Gastrocnemius medialis (tissue), 4 donors: ENCODE measurements at regions not wholly inside any gene's neighbourhood (a gene's known extent, or its start where the extent isn't known, plus 50 kb on each side); places are given as distances from the start of the nearest gene placed in this dataset.

Experiments
- POLR2A ChIP-seq, 2 donors: fragments of 450-650 bp; IDR thresholded peaks; one replicate each; pipeline ENCODE4 v1.6.1; 2017; ENCODE audit warnings: antibody characterized with exemption in 2 of 2, mild to moderate bottlenecking in 2 of 2, moderate library complexity in 2 of 2
- TF ChIP-seq, protein P1 (sequence below), 5 experiments: fragments of 450-650 bp in 3 of 5; fragments of 200-600 bp in 2 of 5; sonication (generic) in 2 of 5; IDR thresholded peaks in 4 of 5; conservative IDR thresholded peaks in 1 of 5; 1 replicate in 4 of 5; 2 replicates in 1 of 5; pipeline ENCODE4 v1.5.1; 2016 to 2019; ENCODE audit warnings: antibody characterized with exemption in 5 of 5, mild to moderate bottlenecking in 3 of 5, moderate library complexity in 3 of 5

DNA sequence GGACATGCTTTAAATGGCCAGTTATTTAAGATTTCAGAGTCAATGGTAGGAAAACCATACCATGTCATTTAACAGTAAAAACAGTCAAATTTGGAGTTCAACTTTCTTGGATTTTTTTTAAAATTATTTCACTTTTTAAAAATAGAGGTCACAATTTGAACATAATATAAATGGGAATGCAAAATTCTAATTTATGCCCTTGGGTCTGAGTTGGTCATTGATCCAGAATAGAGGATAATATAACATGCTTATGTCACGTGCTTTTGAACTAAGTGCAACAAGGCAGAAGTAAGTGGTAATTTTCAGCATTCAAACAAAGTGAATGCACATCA lies 113.1 kb upstream of the SLC35F3 start:
- TF ChIP-seq, protein P1, sequence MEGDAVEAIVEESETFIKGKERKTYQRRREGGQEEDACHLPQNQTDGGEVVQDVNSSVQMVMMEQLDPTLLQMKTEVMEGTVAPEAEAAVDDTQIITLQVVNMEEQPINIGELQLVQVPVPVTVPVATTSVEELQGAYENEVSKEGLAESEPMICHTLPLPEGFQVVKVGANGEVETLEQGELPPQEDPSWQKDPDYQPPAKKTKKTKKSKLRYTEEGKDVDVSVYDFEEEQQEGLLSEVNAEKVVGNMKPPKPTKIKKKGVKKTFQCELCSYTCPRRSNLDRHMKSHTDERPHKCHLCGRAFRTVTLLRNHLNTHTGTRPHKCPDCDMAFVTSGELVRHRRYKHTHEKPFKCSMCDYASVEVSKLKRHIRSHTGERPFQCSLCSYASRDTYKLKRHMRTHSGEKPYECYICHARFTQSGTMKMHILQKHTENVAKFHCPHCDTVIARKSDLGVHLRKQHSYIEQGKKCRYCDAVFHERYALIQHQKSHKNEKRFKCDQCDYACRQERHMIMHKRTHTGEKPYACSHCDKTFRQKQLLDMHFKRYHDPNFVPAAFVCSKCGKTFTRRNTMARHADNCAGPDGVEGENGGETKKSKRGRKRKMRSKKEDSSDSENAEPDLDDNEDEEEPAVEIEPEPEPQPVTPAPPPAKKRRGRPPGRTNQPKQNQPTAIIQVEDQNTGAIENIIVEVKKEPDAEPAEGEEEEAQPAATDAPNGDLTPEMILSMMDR (IDR thresholded peaks at IDR 0.05 in 4 of 5, conservative IDR thresholded peaks at IDR 0.05 in 1 of 5): no peak
- no peak for TF ChIP-seq POLR2A (IDR thresholded peaks at IDR 0.05)
